ENCODE measurements at regions not wholly inside any gene's neighbourhood (a gene's known extent, or its start where the extent isn't known, plus 50 kb on each side); places are given as distances from the start of the nearest gene placed in this dataset.

GRCh38 chr1:172973424-172973823 lies 77.3 kb downstream of the TNFSF18 start:
- no peaks in the 10 kb centered on the region for H3K36me3 ChIP-seq
- H3K27me3 ChIP-seq = no peaks in the 10 kb centered on the region
- DNase-seq = no peak
- no peak overlapping the region for H3K4me3 ChIP-seq
- peaks cover 49% of the 10 kb centered on the region for H3K4me1 ChIP-seq
- H3K9me3 ChIP-seq (replicated peaks) = 0 out of 2 replicates have a peak, but pooled peaks cover 2% of the 10 kb centered on the region
- no peak overlapping the region for H3K27ac ChIP-seq

- no peak overlapping the region for H3K27ac ChIP-seq
- DNase-seq = peak; percentile 11 to 51
Observed at GRCh38 chr1:172976222-172977041, 74.3 kb downstream of the TNFSF18 start.

GRCh38 chr1:172977296-172978017 lies 73.3 kb downstream of the TNFSF18 start:
- H3K4me3 ChIP-seq = no peak overlapping the region
- H3K36me3 ChIP-seq = no peaks in the 10 kb centered on the region
- no peaks in the 10 kb centered on the region for H3K9me3 ChIP-seq (replicated peaks)
- DNase-seq = no peak
- H3K27me3 ChIP-seq = no peaks in the 10 kb centered on the region
- no peak overlapping the region for H3K27ac ChIP-seq
- peaks cover 11% of the 10 kb centered on the region for H3K4me1 ChIP-seq

More at GRCh38 chr1:172976222-172977041, 74.3 kb downstream of the TNFSF18 start:
- peaks cover 19% of the 10 kb centered on the region for H3K4me1 ChIP-seq
- H3K27me3 ChIP-seq = no peaks in the 10 kb centered on the region
- no peaks in the 10 kb centered on the region for H3K9me3 ChIP-seq (replicated peaks)
- no peak overlapping the region for H3K4me3 ChIP-seq
- no peaks in the 10 kb centered on the region for H3K36me3 ChIP-seq

- no peaks in the 10 kb centered on the region for H3K9me3 ChIP-seq (replicated peaks)
- H3K4me1 ChIP-seq = peaks cover 11% of the 10 kb centered on the region
- peak in 1 of 2 experiments; percentile 22 for DNase-seq
- no peak overlapping the region for H3K4me3 ChIP-seq
- H3K27ac ChIP-seq = no peak overlapping the region
- H3K27me3 ChIP-seq = no peaks in the 10 kb centered on the region
- H3K36me3 ChIP-seq = no peaks in the 10 kb centered on the region
Observed at GRCh38 chr1:172978595-172978994, 72.1 kb downstream of the TNFSF18 start.

- DNase-seq = no peak
- no peaks in the 10 kb centered on the region for H3K36me3 ChIP-seq
- no peak overlapping the region for H3K4me3 ChIP-seq
- no peaks in the 10 kb centered on the region for H3K27me3 ChIP-seq
- no peaks in the 10 kb centered on the region for H3K9me3 ChIP-seq (replicated peaks)
- H3K27ac ChIP-seq = no peak overlapping the region
- H3K4me1 ChIP-seq = peaks cover 11% of the 10 kb centered on the region
Observed at GRCh38 chr1:172979828-172980227, 70.9 kb downstream of the TNFSF18 start.

- Histone ChIP-seq H3K4me1 (peaks cover 11% of the 10 kb centered on the region), H3K36me3 (no peaks in the 10 kb centered on the region), H3K9me3 (replicated peaks) (no peaks in the 10 kb centered on the region), H3K27ac (no peak overlapping the region), H3K27me3 (no peaks in the 10 kb centered on the region), H3K4me3 (no peak overlapping the region)
- DNase-seq = no peak
Observed at GRCh38 chr1:172980456-172980855, 70.3 kb downstream of the TNFSF18 start.

- DNase-seq = no peak
- Histone ChIP-seq H3K4me3 (no peak overlapping the region), H3K27me3 (no peaks in the 10 kb centered on the region), H3K27ac (no peak overlapping the region), H3K9me3 (replicated peaks) (no peaks in the 10 kb centered on the region), H3K4me1 (peaks cover 9% of the 10 kb centered on the region), H3K36me3 (no peaks in the 10 kb centered on the region)
Observed at GRCh38 chr1:172980971-172981370, 69.8 kb downstream of the TNFSF18 start.
